Esophagus muscularis mucosa (tissue), 4 donors: ENCODE measurements at regions not wholly inside any gene's neighbourhood (a gene's known extent, or its start where the extent isn't known, plus 50 kb on each side); places are given as distances from the start of the nearest gene placed in this dataset.

Experiments used
- DNase-seq: peaks from one replicate; pipeline ENCODE4 v3.0.0-alpha.2; 2017; ENCODE audit errors: extremely low spot score
- H3K27ac ChIP-seq, 4 donors: fragments of 200-600 bp; sonication (generic); replicated peaks in 1 of 4; 1 replicate in 3 of 4; 2 replicates in 1 of 4; pipeline ENCODE4 v1.5.1; 2016 to 2019; ENCODE audit warnings: mild to moderate bottlenecking in 1 of 4
- H3K27me3 ChIP-seq, 4 donors: fragments of 200-600 bp; sonication (generic); one replicate each; pipeline versions ENCODE4 v1.5.1 to v1.6.0; 2016 to 2019
- H3K36me3 ChIP-seq, 4 donors: fragments of 200-600 bp; sonication (generic); one replicate each; pipeline ENCODE4 v1.5.1; 2016 to 2019
- H3K4me1 ChIP-seq, 4 donors: fragments of 200-600 bp; sonication (generic); one replicate each; pipeline ENCODE4 v1.5.1; 2016 to 2019
- H3K4me3 ChIP-seq, 4 donors: fragments of 200-600 bp; sonication (generic); 1 replicate in 2 of 4; 2 replicates in 2 of 4; pipeline ENCODE4 v1.5.1; 2016 to 2019; ENCODE audit warnings: mild to moderate bottlenecking in 4 of 4, moderate library complexity in 1 of 4
- H3K9me3 ChIP-seq, 4 donors: fragments of 200-600 bp; sonication (generic); 1 replicate in 3 of 4; 2 replicates in 1 of 4; pipeline ENCODE4 v1.5.1; 2016 to 2019
- CTCF ChIP-seq, 3 experiments: fragments of 200-600 bp in 2 of 3; fragments of 450-650 bp in 1 of 3; sonication (generic) in 2 of 3; IDR thresholded peaks; one replicate each; pipeline ENCODE4 v1.5.1; 2017 to 2019; ENCODE audit warnings: antibody characterized with exemption in 3 of 3, mild to moderate bottlenecking in 2 of 3, moderate library complexity in 1 of 3
- EP300 ChIP-seq: sonication (generic); formaldehyde crosslinking; IDR thresholded peaks from one replicate; pipeline ENCODE4 v1.6.1; 2017; ENCODE audit warnings: antibody characterized with exemption
- POLR2A ChIP-seq: fragments of 450-650 bp; IDR thresholded peaks from one replicate; pipeline ENCODE4 v1.6.1; 2017; ENCODE audit warnings: antibody characterized with exemption, moderate library complexity, mild to moderate bottlenecking, low read depth
- POLR2AphosphoS5 ChIP-seq, 2 donors: sonication (generic); formaldehyde crosslinking; IDR thresholded peaks; one replicate each; pipeline ENCODE4 v1.6.1; 2017; ENCODE audit warnings: antibody characterized with exemption in 2 of 2
- WGBS: methylation state at CpG from one replicate; pipeline ENCODE4 v1.1.5; 2018; 5-methylcytosine and 5-hydroxymethylcytosine counted together
- intact Hi-C: fragments of 100-400 bp; cut with DNase I; formaldehyde crosslinking; loops from one replicate; pipeline ENCODE4 v1.15.1; 2023

GRCh38 chr7:127448566-127448965, 56.1 kb upstream of the ZNF800 start:
- H3K9me3 ChIP-seq: peaks cover 0 to 18% (median 16%) of the 10 kb centered on the region in 4 donors
- peaks cover 0 to 4% (median 0%) of the 10 kb centered on the region in 4 donors for H3K27me3 ChIP-seq
- 55% methylated on average over 3 of the region's 3 CpGs for WGBS
- no peak for DNase-seq
- TF ChIP-seq POLR2AphosphoS5 (IDR thresholded peaks at IDR 0.05) (no peak), EP300 (no peak), CTCF (IDR thresholded peaks at IDR 0.05) (no peak), POLR2A (no peak)
- no peaks in the 10 kb centered on the region for H3K36me3 ChIP-seq
- intact Hi-C loops: no loop called here
- no peak overlapping the region for H3K4me3 ChIP-seq
- no peaks in the 10 kb centered on the region for H3K4me1 ChIP-seq
- no peak overlapping the region for H3K27ac ChIP-seq

GRCh38 chr7:127447326-127447945, 54.9 kb upstream of the ZNF800 start:
- intact Hi-C loops: no loop called here
- Histone ChIP-seq H3K4me3 (no peak overlapping the region), H3K9me3 (peaks cover 0 to 18% (median 16%) of the 10 kb centered on the region in 4 donors), H3K36me3 (no peaks in the 10 kb centered on the region), H3K27ac (no peak overlapping the region), H3K4me1 (no peaks in the 10 kb centered on the region), H3K27me3 (peaks cover 0 to 4% (median 0%) of the 10 kb centered on the region in 4 donors)
- DNase-seq: no peak
- WGBS: 0% methylated on average over 1 of the region's 1 CpG
- TF ChIP-seq CTCF (IDR thresholded peaks at IDR 0.05): peak in 1 of 3 experiments; percentile 35
- no peak for TF ChIP-seq EP300

- DNase-seq: no peak
These were observed 54.3 kb upstream of the ZNF800 start for GRCh38 chr7:127446842-127447241.

More at GRCh38 chr7:127446842-127447241, 54.3 kb upstream of the ZNF800 start:
- Histone ChIP-seq H3K36me3 (no peaks in the 10 kb centered on the region), H3K27ac (no peak overlapping the region), H3K4me3 (no peak overlapping the region), H3K4me1 (no peaks in the 10 kb centered on the region), H3K9me3 (peaks cover 0 to 18% (median 16%) of the 10 kb centered on the region in 4 donors), H3K27me3 (peaks cover 0 to 4% (median 0%) of the 10 kb centered on the region in 4 donors)
- intact Hi-C loops: no loop called here
- WGBS: 83% methylated on average over 1 of the region's 2 CpGs
- TF ChIP-seq POLR2AphosphoS5 (IDR thresholded peaks at IDR 0.05) (no peak), CTCF (IDR thresholded peaks at IDR 0.05) (no peak), POLR2A (no peak), EP300 (no peak)
